ENCODE measurements at regions not wholly inside any gene's neighbourhood (a gene's known extent, or its start where the extent isn't known, plus 50 kb on each side); places are given as distances from the start of the nearest gene placed in this dataset.

- TF ChIP-seq, protein P1, sequence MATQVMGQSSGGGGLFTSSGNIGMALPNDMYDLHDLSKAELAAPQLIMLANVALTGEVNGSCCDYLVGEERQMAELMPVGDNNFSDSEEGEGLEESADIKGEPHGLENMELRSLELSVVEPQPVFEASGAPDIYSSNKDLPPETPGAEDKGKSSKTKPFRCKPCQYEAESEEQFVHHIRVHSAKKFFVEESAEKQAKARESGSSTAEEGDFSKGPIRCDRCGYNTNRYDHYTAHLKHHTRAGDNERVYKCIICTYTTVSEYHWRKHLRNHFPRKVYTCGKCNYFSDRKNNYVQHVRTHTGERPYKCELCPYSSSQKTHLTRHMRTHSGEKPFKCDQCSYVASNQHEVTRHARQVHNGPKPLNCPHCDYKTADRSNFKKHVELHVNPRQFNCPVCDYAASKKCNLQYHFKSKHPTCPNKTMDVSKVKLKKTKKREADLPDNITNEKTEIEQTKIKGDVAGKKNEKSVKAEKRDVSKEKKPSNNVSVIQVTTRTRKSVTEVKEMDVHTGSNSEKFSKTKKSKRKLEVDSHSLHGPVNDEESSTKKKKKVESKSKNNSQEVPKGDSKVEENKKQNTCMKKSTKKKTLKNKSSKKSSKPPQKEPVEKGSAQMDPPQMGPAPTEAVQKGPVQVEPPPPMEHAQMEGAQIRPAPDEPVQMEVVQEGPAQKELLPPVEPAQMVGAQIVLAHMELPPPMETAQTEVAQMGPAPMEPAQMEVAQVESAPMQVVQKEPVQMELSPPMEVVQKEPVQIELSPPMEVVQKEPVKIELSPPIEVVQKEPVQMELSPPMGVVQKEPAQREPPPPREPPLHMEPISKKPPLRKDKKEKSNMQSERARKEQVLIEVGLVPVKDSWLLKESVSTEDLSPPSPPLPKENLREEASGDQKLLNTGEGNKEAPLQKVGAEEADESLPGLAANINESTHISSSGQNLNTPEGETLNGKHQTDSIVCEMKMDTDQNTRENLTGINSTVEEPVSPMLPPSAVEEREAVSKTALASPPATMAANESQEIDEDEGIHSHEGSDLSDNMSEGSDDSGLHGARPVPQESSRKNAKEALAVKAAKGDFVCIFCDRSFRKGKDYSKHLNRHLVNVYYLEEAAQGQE (IDR thresholded peaks at IDR 0.05; ENCODE audit: unreplicated experiment): no peak
- TF ChIP-seq, protein P2, sequence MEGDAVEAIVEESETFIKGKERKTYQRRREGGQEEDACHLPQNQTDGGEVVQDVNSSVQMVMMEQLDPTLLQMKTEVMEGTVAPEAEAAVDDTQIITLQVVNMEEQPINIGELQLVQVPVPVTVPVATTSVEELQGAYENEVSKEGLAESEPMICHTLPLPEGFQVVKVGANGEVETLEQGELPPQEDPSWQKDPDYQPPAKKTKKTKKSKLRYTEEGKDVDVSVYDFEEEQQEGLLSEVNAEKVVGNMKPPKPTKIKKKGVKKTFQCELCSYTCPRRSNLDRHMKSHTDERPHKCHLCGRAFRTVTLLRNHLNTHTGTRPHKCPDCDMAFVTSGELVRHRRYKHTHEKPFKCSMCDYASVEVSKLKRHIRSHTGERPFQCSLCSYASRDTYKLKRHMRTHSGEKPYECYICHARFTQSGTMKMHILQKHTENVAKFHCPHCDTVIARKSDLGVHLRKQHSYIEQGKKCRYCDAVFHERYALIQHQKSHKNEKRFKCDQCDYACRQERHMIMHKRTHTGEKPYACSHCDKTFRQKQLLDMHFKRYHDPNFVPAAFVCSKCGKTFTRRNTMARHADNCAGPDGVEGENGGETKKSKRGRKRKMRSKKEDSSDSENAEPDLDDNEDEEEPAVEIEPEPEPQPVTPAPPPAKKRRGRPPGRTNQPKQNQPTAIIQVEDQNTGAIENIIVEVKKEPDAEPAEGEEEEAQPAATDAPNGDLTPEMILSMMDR (conservative IDR thresholded peaks at IDR 0.05; ENCODE audit: low read depth in 2 of 2): no peak
- TF ChIP-seq EZH2 (IDR thresholded peaks at IDR 0.05; ENCODE audit: low read depth, unreplicated experiment) (no peak), ETS1 (IDR thresholded peaks at IDR 0.05) (no peak), ZNF114 (CRISPR knock-in tag; IDR thresholded peaks at IDR 0.05) (no peak), ZNF331 (CRISPR knock-in tag; IDR thresholded peaks at IDR 0.05; ENCODE audit: low read depth) (no peak), POLR2AphosphoS5 (IDR thresholded peaks at IDR 0.05; ENCODE audit: low read depth) (no peak), CREB1 (CRISPR knock-in tag; IDR thresholded peaks at IDR 0.05; ENCODE audit: low read depth) (no peak), EZH2phosphoT487 (IDR thresholded peaks at IDR 0.05; ENCODE audit: unreplicated experiment) (no peak), NANOG (IDR thresholded peaks at IDR 0.05; ENCODE audit: borderline replicate concordance) (no peak), JUNB (IDR thresholded peaks at IDR 0.05; ENCODE audit: unreplicated experiment) (no peak)
These were observed 73.8 kb upstream of the FAM180A start for GRCh38 chr7:135822376-135822775.

Measured in GM23338 (cell line).